H1 (cell line): ENCODE measurements at regions not wholly inside any gene's neighbourhood (a gene's known extent, or its start where the extent isn't known, plus 50 kb on each side); places are given as distances from the start of the nearest gene placed in this dataset.

Source experiments
- CTCF ChIA-PET: fragments of 300-600 bp; sonication (Branson Sonifier 250); formaldehyde crosslinking; loops from one replicate; lab custom pipeline; 2021; ENCODE audit not compliant: partially characterized antibody; lab: Charles Lee
- POLR2A ChIA-PET: fragments of 300-600 bp; sonication (Branson Sonifier 250); formaldehyde crosslinking; loops from one replicate; lab custom pipeline; 2021; ENCODE audit warnings: inconsistent platforms; ENCODE audit not compliant: partially characterized antibody; lab: Charles Lee
- DNase-seq, 2 experiments: peaks; one replicate each; pipeline versions ENCODE4 v3.0.0 to v3.0.0-alpha.2; 2010 to 2022; ENCODE audit warnings: low spot score in 2 of 2, low read depth in 1 of 2, mixed read lengths in 1 of 2
- FAIRE-seq: peaks from 2 replicates; lab custom pipeline; 2011; peaks lifted over from hg19 to GRCh38; lab: Jason Lieb, UNC
- H2AFZ ChIP-seq: 2 replicates; pipeline ENCODE4 v1.8.1; 2012; ENCODE audit warnings: low read length, inconsistent platforms
- H2AK5ac ChIP-seq: 2 replicates; pipeline ENCODE4 v1.6.1; 2013; ENCODE audit warnings: low read depth, low read length
- H2BK120ac ChIP-seq: replicated peaks from 2 replicates; pipeline ENCODE3; 2013; ENCODE audit warnings: low read depth, low read length, inconsistent platforms
- H2BK12ac ChIP-seq: 2 replicates; pipeline ENCODE4 v1.6.1; 2013; ENCODE audit warnings: low read depth, low read length
- H2BK15ac ChIP-seq: 2 replicates; pipeline ENCODE4 v1.6.1; 2013; ENCODE audit warnings: low read length
- H2BK20ac ChIP-seq: 2 replicates; pipeline ENCODE4 v1.6.1; 2013; ENCODE audit warnings: low read length
- H2BK5ac ChIP-seq: 2 replicates; pipeline ENCODE4 v1.6.1; 2013; ENCODE audit warnings: low read depth, low read length
- H3K14ac ChIP-seq: 2 replicates; pipeline ENCODE4 v1.6.1; 2013; ENCODE audit warnings: inconsistent platforms; ENCODE audit not compliant: insufficient read length
- H3K18ac ChIP-seq: 2 replicates; pipeline ENCODE4 v1.6.1; 2013; ENCODE audit warnings: low read length; ENCODE audit errors: extremely low read depth
- H3K23ac ChIP-seq: 2 replicates; pipeline ENCODE4 v1.6.1; 2013; ENCODE audit warnings: inconsistent platforms; ENCODE audit not compliant: insufficient read length
- H3K23me2 ChIP-seq: 2 replicates; pipeline ENCODE4 v1.6.1; 2013; ENCODE audit warnings: low read depth, low read length
- H3K27ac ChIP-seq: 2 replicates; pipeline ENCODE4 v1.6.1; 2011; ENCODE audit warnings: low read depth, low read length, inconsistent platforms
- H3K27me3 ChIP-seq, 4 experiments: replicated peaks in 1 of 4; 1 replicate in 1 of 4; 2 replicates in 3 of 4; pipeline versions ENCODE4 v1.6.1 to v1.8.1; 2011 to 2013; ENCODE audit warnings: low read length in 3 of 4, mild to moderate bottlenecking in 3 of 4, inconsistent platforms in 2 of 4, mixed read lengths in 2 of 4, moderate library complexity in 1 of 4; ENCODE audit not compliant: control insufficient read depth in 3 of 4, insufficient read depth in 3 of 4; ENCODE audit errors: extremely low read depth in 1 of 4
- H3K36me3 ChIP-seq, 4 experiments: 2 replicates each; pipeline versions ENCODE4 v1.6.1 to v1.8.1; 2011 to 2013; ENCODE audit warnings: mild to moderate bottlenecking in 4 of 4, low read length in 3 of 4, moderate library complexity in 2 of 4, control low read depth in 1 of 4, inconsistent platforms in 1 of 4; ENCODE audit not compliant: insufficient read depth in 4 of 4, control insufficient read depth in 2 of 4
- H3K4ac ChIP-seq: replicated peaks from 2 replicates; pipeline ENCODE3; 2013; ENCODE audit warnings: low read length, low read depth, mixed read lengths, inconsistent platforms; ENCODE audit not compliant: insufficient read length
- H3K4me1 ChIP-seq, 4 experiments: replicated peaks in 1 of 4; 1 replicate in 1 of 4; 2 replicates in 3 of 4; pipeline versions ENCODE4 v1.6.1 to v1.8.1; 2011 to 2013; ENCODE audit warnings: low read length in 3 of 4, inconsistent platforms in 2 of 4, mixed read lengths in 1 of 4; ENCODE audit not compliant: insufficient read depth in 4 of 4, control insufficient read depth in 3 of 4
- H3K4me2 ChIP-seq, 2 experiments: 2 replicates each; pipeline versions ENCODE4 v1.6.1 to v1.8.1; 2011 to 2013; ENCODE audit warnings: low read depth in 2 of 2, low read length in 2 of 2, control low read depth in 1 of 2, inconsistent platforms in 1 of 2, mild to moderate bottlenecking in 1 of 2; ENCODE audit not compliant: insufficient read depth in 1 of 2
- H3K4me3 ChIP-seq, 4 experiments: fragments of 200-600, 300-600 bp in 1 of 4; sonication (generic), shearing (Covaris generic), sonication (Bioruptor Twin) in 1 of 4; 2 replicates each; pipeline versions ENCODE4 v1.5.1 to v1.8.1; 2011 to 2016; ENCODE audit warnings: low read length in 4 of 4, low read depth in 3 of 4, control low read depth in 2 of 4, inconsistent platforms in 2 of 4, mild to moderate bottlenecking in 2 of 4, mixed read lengths in 1 of 4, moderate library complexity in 1 of 4; ENCODE audit not compliant: insufficient read depth in 2 of 4; ENCODE audit errors: extremely low read depth in 1 of 4
- H3K56ac ChIP-seq: replicated peaks from 2 replicates; pipeline ENCODE3; 2013; ENCODE audit warnings: low read depth, mild to moderate bottlenecking, mixed read lengths, low read length, inconsistent platforms; ENCODE audit not compliant: insufficient read length
- H3K79me1 ChIP-seq: 2 replicates; pipeline ENCODE4 v1.6.1; 2013; ENCODE audit warnings: low read depth, low read length, control low read depth
- H3K79me2 ChIP-seq, 2 experiments: 2 replicates each; pipeline versions ENCODE4 v1.6.1 to v1.8.1; 2012 to 2013; ENCODE audit warnings: low read length in 2 of 2, mild to moderate bottlenecking in 2 of 2, inconsistent platforms in 1 of 2; ENCODE audit not compliant: insufficient read depth in 2 of 2, control insufficient read depth in 1 of 2
- H3K9ac ChIP-seq, 4 experiments: replicated peaks in 1 of 4; 1 replicate in 1 of 4; 2 replicates in 3 of 4; pipeline versions ENCODE4 v1.6.1 to v1.8.1; 2011 to 2013; ENCODE audit warnings: low read depth in 3 of 4, low read length in 3 of 4, control low read depth in 2 of 4, mild to moderate bottlenecking in 2 of 4, moderate library complexity in 2 of 4, inconsistent platforms in 1 of 4; ENCODE audit errors: extremely low read depth in 1 of 4
- H3K9me3 ChIP-seq, 2 experiments: 2 replicates each; pipeline versions ENCODE4 v1.6.1 to v1.8.1; 2012 to 2013; ENCODE audit warnings: mild to moderate bottlenecking in 2 of 2, moderate library complexity in 2 of 2, control low read depth in 1 of 2, inconsistent platforms in 1 of 2, low read depth in 1 of 2, low read length in 1 of 2, mixed read lengths in 1 of 2; ENCODE audit not compliant: insufficient read depth in 2 of 2
- H4K20me1 ChIP-seq, 2 experiments: replicated peaks in 1 of 2; 2 replicates each; pipeline versions ENCODE3 to v1.8.1; 2011 to 2013; ENCODE audit warnings: inconsistent platforms in 2 of 2, low read length in 2 of 2, mild to moderate bottlenecking in 1 of 2; ENCODE audit not compliant: insufficient read depth in 2 of 2, control insufficient read depth in 1 of 2
- H4K5ac ChIP-seq: 2 replicates; pipeline ENCODE4 v1.6.1; 2013; ENCODE audit warnings: low read length, low read depth, mixed read lengths, inconsistent platforms; ENCODE audit not compliant: insufficient read length
- H4K8ac ChIP-seq: 2 replicates; pipeline ENCODE4 v1.8.0; 2013; ENCODE audit warnings: mild to moderate bottlenecking, moderate library complexity, low read length, inconsistent platforms; ENCODE audit not compliant: insufficient read depth; ENCODE audit errors: extremely low read depth
- H4K91ac ChIP-seq: replicated peaks from 2 replicates; pipeline ENCODE3; 2013; ENCODE audit warnings: low read length, mixed read lengths, inconsistent platforms; ENCODE audit not compliant: insufficient read length
- CBX5 ChIP-seq: fragments of 300-800, 300-1000 bp; sonication (generic); IDR thresholded peaks from 2 replicates; pipeline ENCODE4 v1.7.1; 2016; ENCODE audit warnings: antibody characterized with exemption, low read length, low read depth
- EGR1 ChIP-seq: IDR thresholded peaks from 2 replicates; pipeline ENCODE4 v1.6.1; 2011; ENCODE audit warnings: low read depth, low read length, borderline replicate concordance
- MAFK ChIP-seq: IDR thresholded peaks from 2 replicates; pipeline ENCODE4 v1.6.1; 2012; ENCODE audit warnings: low read depth, mild to moderate bottlenecking, improper control_type of control experiment, low read length
- RNF2 ChIP-seq: fragments of 200-900, 300-1000 bp; sonication (generic); IDR thresholded peaks from 2 replicates; pipeline ENCODE4 v1.7.1; 2016; ENCODE audit warnings: borderline replicate concordance, low read depth, mild to moderate bottlenecking, antibody characterized with exemption, low read length; ENCODE audit not compliant: poor library complexity, severe bottlenecking; ENCODE audit errors: missing control alignments
- RXRA ChIP-seq: IDR thresholded peaks from 2 replicates; pipeline ENCODE4 v1.6.1; 2011; ENCODE audit warnings: low read depth, mild to moderate bottlenecking, low read length, moderate library complexity; ENCODE audit not compliant: insufficient read depth
- SP4 ChIP-seq: IDR thresholded peaks from 2 replicates; pipeline ENCODE4 v1.6.1; 2012; ENCODE audit warnings: low read length, inconsistent platforms
- TAF7 ChIP-seq: optimal IDR thresholded peaks from 2 replicates; pipeline ENCODE3; 2011; ENCODE audit warnings: low read depth, mild to moderate bottlenecking, inconsistent platforms, low read length, moderate library complexity, borderline replicate concordance
- WGBS, 2 experiments: shearing (Covaris generic) in 1 of 2; methylation state at CpG; one replicate each; pipeline versions ENCODE4 v1.1.6 to v1.1.7; 2013 to 2015; ENCODE audit warnings: low lambda C conversion rate in 2 of 2, mixed read lengths in 2 of 2, inconsistent platforms in 1 of 2, low coverage in 1 of 2, missing lambda C conversion rate in 1 of 2; ENCODE audit not compliant: insufficient replicate concordance in 2 of 2, insufficient coverage in 1 of 2, insufficient read length in 1 of 2; ENCODE audit errors: extremely low coverage in 1 of 2, missing lambda C conversion rate in 1 of 2; 5-methylcytosine and 5-hydroxymethylcytosine counted together

DNA sequence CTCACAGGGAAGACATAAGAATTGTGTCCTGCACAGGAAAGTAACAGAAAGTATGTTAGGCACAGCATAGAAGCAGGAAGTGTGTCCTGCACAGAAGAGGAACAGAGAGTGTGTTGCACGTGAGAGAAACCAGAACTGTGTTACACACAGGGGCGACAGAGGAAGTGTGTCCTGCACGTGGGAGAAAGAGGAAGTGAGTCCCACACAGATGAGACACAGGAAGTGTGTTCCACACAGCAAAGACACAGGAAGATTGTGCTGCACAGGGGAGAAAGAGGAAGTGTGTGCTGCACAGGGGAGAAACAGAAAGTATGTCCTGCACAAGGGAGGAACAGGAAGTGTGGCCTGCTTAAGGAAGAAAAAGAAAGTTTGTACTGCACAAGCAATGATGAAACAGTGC is 800.1 kb downstream of the CDY2B start:
- no peaks in the 10 kb centered on the region for H3K23me2 ChIP-seq
- H2BK15ac ChIP-seq = peak overlapping the region; percentile 29; the same call in 1 of the 2 replicates
- no peak overlapping the region for H2AFZ ChIP-seq
- no peak for TF ChIP-seq EGR1
- TF ChIP-seq CBX5 = no peak
- TF ChIP-seq SP4 = no peak
- TF ChIP-seq RXRA = no peak
- TF ChIP-seq TAF7 = no peak
- no peak for TF ChIP-seq MAFK
- no peak for TF ChIP-seq RNF2
- no peak overlapping the region for H2BK5ac ChIP-seq
- no peak for FAIRE-seq
- no peak overlapping the region for H3K4me3 ChIP-seq
- no peaks in the 10 kb centered on the region for H3K79me1 ChIP-seq
- no peak overlapping the region for H2AK5ac ChIP-seq
- H3K23ac ChIP-seq = no peak overlapping the region
- no peak overlapping the region for H3K14ac ChIP-seq
- H2BK120ac ChIP-seq = no peak overlapping the region
- H3K4ac ChIP-seq = no peak overlapping the region
- H3K36me3 ChIP-seq = no peaks in the 10 kb centered on the region
- H4K8ac ChIP-seq = no peak overlapping the region
- no peak overlapping the region for H2BK20ac ChIP-seq
- H3K27ac ChIP-seq = no peak overlapping the region
- no peak overlapping the region for H3K18ac ChIP-seq
- no peaks in the 10 kb centered on the region for H3K27me3 ChIP-seq
- no peaks in the 10 kb centered on the region for H3K4me1 ChIP-seq
- ChIA-PET POLR2A (no interaction called here), CTCF (no interaction called here)
- no peak for DNase-seq
- WGBS, 2 experiments = 77% methylated on average over 3 of the region's 3 CpGs; no CpG with 5 or more reads in 1 of the 2 experiments
- H4K91ac ChIP-seq = no peak overlapping the region
- no peak overlapping the region for H3K4me2 ChIP-seq
- H2BK12ac ChIP-seq = no peak overlapping the region
- H3K9me3 ChIP-seq = peaks cover 0 to 7% of the 10 kb centered on the region in 2 experiments; a peak in 2 of 4 replicates
- H3K79me2 ChIP-seq = no peaks in the 10 kb centered on the region
- no peaks in the 10 kb centered on the region for H4K20me1 ChIP-seq
- H3K56ac ChIP-seq = no peak overlapping the region
- no peak overlapping the region for H4K5ac ChIP-seq
- no peak overlapping the region for H3K9ac ChIP-seq
